Stimulated activated CD4-positive, alpha-beta T cell treated with anti-CD3 and anti-CD28 coated beads, Interleukin-15, amount 100 ng/mL, for 1 hour (primary cell): ENCODE measurements at regions not wholly inside any gene's neighbourhood (a gene's known extent, or its start where the extent isn't known, plus 50 kb on each side); places are given as distances from the start of the nearest gene placed in this dataset.
"Not testable (repeated sequence)": the region's sequence is repeated elsewhere in the genome, so short reads cannot be mapped to it uniquely, and the experiment has no call there.

Experiments
- DNase-seq, 2 donors: peaks; one replicate each; pipeline ENCODE4 v3.0.0-alpha.2; 2020; ENCODE audit warnings: low read depth in 1 of 2, low spot score in 1 of 2

DNA sequence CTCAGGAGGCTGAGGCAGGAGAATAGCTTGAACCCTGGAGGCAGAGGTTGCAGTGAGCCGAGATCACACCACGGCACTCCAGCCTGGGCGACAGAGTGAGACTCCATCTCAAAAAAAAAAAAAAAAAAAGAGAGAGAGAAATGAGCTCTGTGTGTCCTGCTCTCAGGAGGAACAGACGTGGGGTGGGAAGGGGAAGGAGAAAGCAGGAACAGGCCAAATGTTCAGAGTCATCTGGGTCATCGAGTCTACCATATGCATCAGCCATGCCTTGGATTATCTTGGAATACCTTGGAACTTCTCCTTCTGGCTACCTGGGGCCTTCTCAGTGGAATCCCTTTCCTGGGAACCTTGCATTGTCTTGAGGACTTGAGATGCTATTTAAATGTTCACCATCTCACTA, 51.7 kb upstream of the ZFHX3 start:
- DNase-seq, result not testable (repeated sequence)
